ENCODE measurements at regions not wholly inside any gene's neighbourhood (a gene's known extent, or its start where the extent isn't known, plus 50 kb on each side); places are given as distances from the start of the nearest gene placed in this dataset.
A peak's percentile ranks its signal among the peaks of the same experiment; 100 is the strongest.

DNA sequence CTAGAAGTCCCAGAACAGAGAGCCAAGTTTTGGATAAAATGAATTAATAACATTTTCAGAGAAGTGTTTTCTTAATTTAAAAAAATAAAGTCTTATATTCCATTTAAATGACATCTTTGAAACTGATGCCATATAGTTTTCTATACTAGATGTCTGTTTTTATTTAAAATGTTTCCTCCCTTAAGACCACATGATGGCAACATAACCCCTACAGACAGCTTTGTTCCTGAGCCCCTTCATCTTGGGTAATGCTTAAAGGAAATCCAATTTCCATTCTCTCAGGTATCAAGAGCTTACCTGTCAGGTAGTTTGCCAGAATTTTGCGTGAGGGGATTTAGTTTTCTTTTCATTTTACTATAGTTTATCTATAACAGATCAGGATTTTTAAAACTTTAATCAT is 181.4 kb upstream of the UGT8 start:
- no peaks in the 10 kb centered on the region for H3K27me3 ChIP-seq (ENCODE audit: insufficient read depth, low read depth, low read length)
- H3K79me2 ChIP-seq (replicated peaks; ENCODE audit: insufficient read depth, low read length) = no peaks in the 10 kb centered on the region
- H3K4me3 ChIP-seq (ENCODE audit: low read length) = no peak overlapping the region
- no peaks in the 10 kb centered on the region for H3K9me2 ChIP-seq (ENCODE audit: insufficient read depth, low read length)
- H4K20me1 ChIP-seq (ENCODE audit: insufficient read depth) = no peaks in the 10 kb centered on the region
- H3K27ac ChIP-seq (ENCODE audit: low read length) = no peak overlapping the region
- no peak overlapping the region for H3K9ac ChIP-seq (ENCODE audit: low read length)
- TF ChIP-seq, protein P1, sequence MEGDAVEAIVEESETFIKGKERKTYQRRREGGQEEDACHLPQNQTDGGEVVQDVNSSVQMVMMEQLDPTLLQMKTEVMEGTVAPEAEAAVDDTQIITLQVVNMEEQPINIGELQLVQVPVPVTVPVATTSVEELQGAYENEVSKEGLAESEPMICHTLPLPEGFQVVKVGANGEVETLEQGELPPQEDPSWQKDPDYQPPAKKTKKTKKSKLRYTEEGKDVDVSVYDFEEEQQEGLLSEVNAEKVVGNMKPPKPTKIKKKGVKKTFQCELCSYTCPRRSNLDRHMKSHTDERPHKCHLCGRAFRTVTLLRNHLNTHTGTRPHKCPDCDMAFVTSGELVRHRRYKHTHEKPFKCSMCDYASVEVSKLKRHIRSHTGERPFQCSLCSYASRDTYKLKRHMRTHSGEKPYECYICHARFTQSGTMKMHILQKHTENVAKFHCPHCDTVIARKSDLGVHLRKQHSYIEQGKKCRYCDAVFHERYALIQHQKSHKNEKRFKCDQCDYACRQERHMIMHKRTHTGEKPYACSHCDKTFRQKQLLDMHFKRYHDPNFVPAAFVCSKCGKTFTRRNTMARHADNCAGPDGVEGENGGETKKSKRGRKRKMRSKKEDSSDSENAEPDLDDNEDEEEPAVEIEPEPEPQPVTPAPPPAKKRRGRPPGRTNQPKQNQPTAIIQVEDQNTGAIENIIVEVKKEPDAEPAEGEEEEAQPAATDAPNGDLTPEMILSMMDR (IDR thresholded peaks at IDR 0.05; ENCODE audit: poor library complexity, severe bottlenecking) = peak; percentile 31
- peak; percentile 49 for TF ChIP-seq RAD21 (conservative IDR thresholded peaks at IDR 0.05)
- TF ChIP-seq SMC3 (conservative IDR thresholded peaks at IDR 0.05; ENCODE audit: poor library complexity) = peak; percentile 42
- TF ChIP-seq EP300 (conservative IDR thresholded peaks at IDR 0.05; ENCODE audit: poor library complexity, severe bottlenecking) = no peak
- no peak overlapping the region for H2AFZ ChIP-seq (ENCODE audit: low read depth, low read length)
- no peaks in the 10 kb centered on the region for H3F3A ChIP-seq (ENCODE audit: insufficient read depth, low read length, poor library complexity, severe bottlenecking)
- H3K4me2 ChIP-seq (ENCODE audit: low read length) = no peak overlapping the region
- no peaks in the 10 kb centered on the region for H3K9me3 ChIP-seq (ENCODE audit: low read length)
- H3K36me3 ChIP-seq (ENCODE audit: insufficient read depth, low read length) = no peaks in the 10 kb centered on the region

DNA sequence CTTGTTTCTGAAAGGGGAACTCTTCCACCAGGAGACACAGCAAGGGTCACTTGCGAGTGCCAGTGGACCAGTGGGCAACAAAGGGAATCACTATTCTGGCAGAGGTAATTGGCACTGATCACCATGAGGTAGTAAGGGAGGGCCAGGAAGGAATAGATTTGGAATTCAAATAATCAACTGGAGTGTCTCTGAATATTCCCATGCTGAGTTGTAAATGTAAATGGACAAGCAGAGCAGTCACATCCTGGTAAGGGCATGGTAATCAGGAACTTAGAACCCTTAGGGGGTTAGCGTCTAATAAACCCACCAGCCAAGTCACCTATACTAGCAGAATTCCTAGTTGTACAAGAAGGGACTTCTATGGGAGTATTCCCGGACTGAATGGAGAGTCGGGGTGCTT is 178.5 kb upstream of the UGT8 start:
- no peaks in the 10 kb centered on the region for H3F3A ChIP-seq (ENCODE audit: insufficient read depth, low read length, poor library complexity, severe bottlenecking)
- no peak overlapping the region for H3K4me2 ChIP-seq (ENCODE audit: low read length)
- no peaks in the 10 kb centered on the region for H3K79me2 ChIP-seq (replicated peaks; ENCODE audit: insufficient read depth, low read length)
- H3K4me3 ChIP-seq (ENCODE audit: low read length) = no peak overlapping the region
- no peak overlapping the region for H3K27ac ChIP-seq (ENCODE audit: low read length)
- no peak overlapping the region for H2AFZ ChIP-seq (ENCODE audit: low read depth, low read length)
- no peaks in the 10 kb centered on the region for H3K27me3 ChIP-seq (ENCODE audit: insufficient read depth, low read depth, low read length)
- TF ChIP-seq EP300 (conservative IDR thresholded peaks at IDR 0.05; ENCODE audit: poor library complexity, severe bottlenecking) (no peak), TAF1 (IDR thresholded peaks at IDR 0.05; ENCODE audit: low read depth) (no peak), MXI1 (conservative IDR thresholded peaks at IDR 0.05; ENCODE audit: poor library complexity, severe bottlenecking) (no peak), POLR2AphosphoS5 (IDR thresholded peaks at IDR 0.05) (no peak), SMC3 (conservative IDR thresholded peaks at IDR 0.05; ENCODE audit: poor library complexity) (no peak), RAD21 (conservative IDR thresholded peaks at IDR 0.05) (no peak), EZH2 (IDR thresholded peaks at IDR 0.05; ENCODE audit: borderline replicate concordance, insufficient read depth, low read length, poor library complexity, severe bottlenecking) (no peak)
- TF ChIP-seq, protein P1 (IDR thresholded peaks at IDR 0.05; ENCODE audit: poor library complexity, severe bottlenecking) = no peak
- TF ChIP-seq, protein P2, sequence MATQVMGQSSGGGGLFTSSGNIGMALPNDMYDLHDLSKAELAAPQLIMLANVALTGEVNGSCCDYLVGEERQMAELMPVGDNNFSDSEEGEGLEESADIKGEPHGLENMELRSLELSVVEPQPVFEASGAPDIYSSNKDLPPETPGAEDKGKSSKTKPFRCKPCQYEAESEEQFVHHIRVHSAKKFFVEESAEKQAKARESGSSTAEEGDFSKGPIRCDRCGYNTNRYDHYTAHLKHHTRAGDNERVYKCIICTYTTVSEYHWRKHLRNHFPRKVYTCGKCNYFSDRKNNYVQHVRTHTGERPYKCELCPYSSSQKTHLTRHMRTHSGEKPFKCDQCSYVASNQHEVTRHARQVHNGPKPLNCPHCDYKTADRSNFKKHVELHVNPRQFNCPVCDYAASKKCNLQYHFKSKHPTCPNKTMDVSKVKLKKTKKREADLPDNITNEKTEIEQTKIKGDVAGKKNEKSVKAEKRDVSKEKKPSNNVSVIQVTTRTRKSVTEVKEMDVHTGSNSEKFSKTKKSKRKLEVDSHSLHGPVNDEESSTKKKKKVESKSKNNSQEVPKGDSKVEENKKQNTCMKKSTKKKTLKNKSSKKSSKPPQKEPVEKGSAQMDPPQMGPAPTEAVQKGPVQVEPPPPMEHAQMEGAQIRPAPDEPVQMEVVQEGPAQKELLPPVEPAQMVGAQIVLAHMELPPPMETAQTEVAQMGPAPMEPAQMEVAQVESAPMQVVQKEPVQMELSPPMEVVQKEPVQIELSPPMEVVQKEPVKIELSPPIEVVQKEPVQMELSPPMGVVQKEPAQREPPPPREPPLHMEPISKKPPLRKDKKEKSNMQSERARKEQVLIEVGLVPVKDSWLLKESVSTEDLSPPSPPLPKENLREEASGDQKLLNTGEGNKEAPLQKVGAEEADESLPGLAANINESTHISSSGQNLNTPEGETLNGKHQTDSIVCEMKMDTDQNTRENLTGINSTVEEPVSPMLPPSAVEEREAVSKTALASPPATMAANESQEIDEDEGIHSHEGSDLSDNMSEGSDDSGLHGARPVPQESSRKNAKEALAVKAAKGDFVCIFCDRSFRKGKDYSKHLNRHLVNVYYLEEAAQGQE (IDR thresholded peaks at IDR 0.05; ENCODE audit: borderline replicate concordance) = no peak
- no peaks in the 10 kb centered on the region for H3K36me3 ChIP-seq (ENCODE audit: insufficient read depth, low read length)
- no peaks in the 10 kb centered on the region for H4K20me1 ChIP-seq (ENCODE audit: insufficient read depth)
- H3K9me3 ChIP-seq (ENCODE audit: low read length) = no peaks in the 10 kb centered on the region
- H3K9ac ChIP-seq (ENCODE audit: low read length) = no peak overlapping the region
- H3K9me2 ChIP-seq (ENCODE audit: insufficient read depth, low read length) = no peaks in the 10 kb centered on the region
